GM21367 (cell line): ENCODE measurements at regions not wholly inside any gene's neighbourhood (a gene's known extent, or its start where the extent isn't known, plus 50 kb on each side); places are given as distances from the start of the nearest gene placed in this dataset.

Source experiments
- ATAC-seq: cut with Tn5 transposase; IDR thresholded peaks from one replicate; pipeline ENCODE4 v1.9.1; 2021; ENCODE audit not compliant: unreplicated experiment

GRCh38 chr4:183846951-183847350 is 58.2 kb upstream of the STOX2 start:
- ATAC-seq: no peak

- no peak for ATAC-seq
Observed at GRCh38 chr4:183848805-183849204, 56.3 kb upstream of the STOX2 start.

- no peak for ATAC-seq
Observed at GRCh38 chr4:183852910-183853547, 52.1 kb upstream of the STOX2 start.

- no peak for ATAC-seq
Observed at GRCh38 chr4:183853548-183853940, 51.6 kb upstream of the STOX2 start.
